HCT116 (cell line): ENCODE measurements at regions not wholly inside any gene's neighbourhood (a gene's known extent, or its start where the extent isn't known, plus 50 kb on each side); places are given as distances from the start of the nearest gene placed in this dataset.

Experiments used
- CBX3 ChIP-seq: IDR thresholded peaks from 2 replicates; pipeline ENCODE4 v1.6.1; 2012; ENCODE audit warnings: low read depth
- CEBPB ChIP-seq: IDR thresholded peaks from 2 replicates; pipeline ENCODE4 v1.6.1; 2012; ENCODE audit warnings: low read depth
- POLR2A ChIP-seq: IDR thresholded peaks from 2 replicates; pipeline ENCODE4 v1.7.0; 2011; ENCODE audit warnings: borderline replicate concordance; ENCODE audit not compliant: insufficient read depth, insufficient read length; ENCODE audit errors: extremely low read depth
- RAD21 ChIP-seq: IDR thresholded peaks from 2 replicates; pipeline ENCODE4 v1.6.1; 2012; ENCODE audit warnings: low read depth, mild to moderate bottlenecking
- REST ChIP-seq: IDR thresholded peaks from 2 replicates; pipeline ENCODE4 v1.6.1; 2012; ENCODE audit warnings: low read depth
- ZNF274 ChIP-seq: fragments of 200-500 bp; sonication (Bioruptor generic); IDR thresholded peaks from 2 replicates; pipeline ENCODE4 v1.6.1; 2014; ENCODE audit warnings: mild to moderate bottlenecking, low read depth, low read length, inconsistent platforms
- TF ChIP-seq, protein P1 (sequence below), 3 experiments: fragments of 200-600 bp in 1 of 3; sonication (generic) in 1 of 3; IDR thresholded peaks in 2 of 3; conservative IDR thresholded peaks in 1 of 3; 2 replicates each; pipeline ENCODE4 v1.5.1; 2012 to 2017; ENCODE audit warnings: low read depth in 2 of 3, low read length in 2 of 3, antibody characterized with exemption in 1 of 3, borderline replicate concordance in 1 of 3, control low read depth in 1 of 3, mild to moderate bottlenecking in 1 of 3, mixed read lengths in 1 of 3, mixed run types in 1 of 3, moderate library complexity in 1 of 3; ENCODE audit not compliant: insufficient read depth in 1 of 3

DNA sequence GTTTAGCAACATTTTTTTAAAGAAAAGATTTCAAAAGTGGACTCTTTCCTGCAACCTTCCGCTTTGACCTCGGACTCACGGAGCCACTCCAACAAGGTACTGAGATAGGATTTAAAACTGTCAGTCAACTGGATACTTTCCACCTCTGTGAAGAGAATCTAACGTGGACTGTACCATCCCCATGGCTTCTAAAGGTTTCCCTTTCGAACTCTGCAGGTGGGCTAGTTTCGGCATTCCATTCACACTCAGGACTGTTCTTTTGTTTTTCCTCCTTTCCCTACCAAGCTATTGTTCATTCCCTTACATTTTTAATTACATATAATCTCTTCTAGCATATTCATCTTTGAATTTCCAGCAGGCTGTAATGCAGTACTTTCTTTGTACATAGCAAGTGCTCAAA is 88.5 kb upstream of the AKIP1 start:
- TF ChIP-seq, protein P1, sequence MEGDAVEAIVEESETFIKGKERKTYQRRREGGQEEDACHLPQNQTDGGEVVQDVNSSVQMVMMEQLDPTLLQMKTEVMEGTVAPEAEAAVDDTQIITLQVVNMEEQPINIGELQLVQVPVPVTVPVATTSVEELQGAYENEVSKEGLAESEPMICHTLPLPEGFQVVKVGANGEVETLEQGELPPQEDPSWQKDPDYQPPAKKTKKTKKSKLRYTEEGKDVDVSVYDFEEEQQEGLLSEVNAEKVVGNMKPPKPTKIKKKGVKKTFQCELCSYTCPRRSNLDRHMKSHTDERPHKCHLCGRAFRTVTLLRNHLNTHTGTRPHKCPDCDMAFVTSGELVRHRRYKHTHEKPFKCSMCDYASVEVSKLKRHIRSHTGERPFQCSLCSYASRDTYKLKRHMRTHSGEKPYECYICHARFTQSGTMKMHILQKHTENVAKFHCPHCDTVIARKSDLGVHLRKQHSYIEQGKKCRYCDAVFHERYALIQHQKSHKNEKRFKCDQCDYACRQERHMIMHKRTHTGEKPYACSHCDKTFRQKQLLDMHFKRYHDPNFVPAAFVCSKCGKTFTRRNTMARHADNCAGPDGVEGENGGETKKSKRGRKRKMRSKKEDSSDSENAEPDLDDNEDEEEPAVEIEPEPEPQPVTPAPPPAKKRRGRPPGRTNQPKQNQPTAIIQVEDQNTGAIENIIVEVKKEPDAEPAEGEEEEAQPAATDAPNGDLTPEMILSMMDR (IDR thresholded peaks at IDR 0.05 in 2 of 3, conservative IDR thresholded peaks at IDR 0.05 in 1 of 3; ENCODE audit: borderline replicate concordance in 1 of 3, insufficient read depth in 1 of 3, low read depth in 2 of 3, low read length in 2 of 3), result no peak
- TF ChIP-seq REST, result no peak
- TF ChIP-seq CEBPB, result no peak
- no peak for TF ChIP-seq RAD21
- no peak for TF ChIP-seq CBX3
- no peak for TF ChIP-seq POLR2A
- no peak for TF ChIP-seq ZNF274
